ENCODE measurements at regions not wholly inside any gene's neighbourhood (a gene's known extent, or its start where the extent isn't known, plus 50 kb on each side); places are given as distances from the start of the nearest gene placed in this dataset.

GRCh38 chr2:149797030-149797429 is 209.5 kb upstream of the MMADHC start:
- no peaks in the 10 kb centered on the region for H3F3A ChIP-seq (replicated peaks; ENCODE audit: insufficient read depth)
- no peaks in the 10 kb centered on the region for H3K27me3 ChIP-seq (ENCODE audit: insufficient read depth)
- H3K4me1 ChIP-seq (ENCODE audit: control insufficient read depth in 1 of 2, insufficient read depth in 2 of 2, low read depth in 1 of 2, low read length in 1 of 2): peaks cover 0 to 6% of the 10 kb centered on the region in 2 experiments; a peak in 2 of 4 replicates
- no peaks in the 10 kb centered on the region for H4K20me1 ChIP-seq (ENCODE audit: insufficient read depth)
- DNase-seq: no peak
- no peaks in the 10 kb centered on the region for H3K9me2 ChIP-seq
- 56% methylated on average over 1 of the region's 1 CpG for WGBS (ENCODE audit: low lambda C conversion rate)
- no peak overlapping the region for H3K9ac ChIP-seq
- no peak overlapping the region for H3K4me2 ChIP-seq
- no peaks in the 10 kb centered on the region for H3K9me3 ChIP-seq
- H3K36me3 ChIP-seq (replicated peaks in 1 of 2; ENCODE audit: control insufficient read depth in 1 of 2, insufficient read depth in 2 of 2, low read length in 1 of 2): no peaks in the 10 kb centered on the region
- TF ChIP-seq MAX (IDR thresholded peaks at IDR 0.05; ENCODE audit: low read depth) (no peak), PBX3 (IDR thresholded peaks at IDR 0.05) (no peak), JUND (IDR thresholded peaks at IDR 0.05) (no peak), POLR2AphosphoS5 (IDR thresholded peaks at IDR 0.05; ENCODE audit: low read depth, low read length) (no peak), GABPA (IDR thresholded peaks at IDR 0.05; ENCODE audit: low read depth) (no peak)
- TF ChIP-seq, protein P1, sequence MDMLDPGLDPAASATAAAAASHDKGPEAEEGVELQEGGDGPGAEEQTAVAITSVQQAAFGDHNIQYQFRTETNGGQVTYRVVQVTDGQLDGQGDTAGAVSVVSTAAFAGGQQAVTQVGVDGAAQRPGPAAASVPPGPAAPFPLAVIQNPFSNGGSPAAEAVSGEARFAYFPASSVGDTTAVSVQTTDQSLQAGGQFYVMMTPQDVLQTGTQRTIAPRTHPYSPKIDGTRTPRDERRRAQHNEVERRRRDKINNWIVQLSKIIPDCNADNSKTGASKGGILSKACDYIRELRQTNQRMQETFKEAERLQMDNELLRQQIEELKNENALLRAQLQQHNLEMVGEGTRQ (IDR thresholded peaks at IDR 0.05; ENCODE audit: borderline replicate concordance, low read depth, low read length): no peak
- H3K27ac ChIP-seq (ENCODE audit: low read depth in 2 of 2, low read length in 1 of 2): no peak overlapping the region
- ChIA-PET CTCF (interaction anchor here (5.2 kb wide), 1 partner anchor 1442 kb away, joined by 36 read pairs; no protein-coding TSS in a partner anchor), POLR2A (no interaction called here)
- no peaks in the 10 kb centered on the region for H3K79me2 ChIP-seq (ENCODE audit: insufficient read depth)
- no peak overlapping the region for H3K4me3 ChIP-seq (ENCODE audit: low read depth in 2 of 2, low read length in 1 of 2)
- no peak overlapping the region for H2AFZ ChIP-seq (ENCODE audit: low read depth)

DNA sequence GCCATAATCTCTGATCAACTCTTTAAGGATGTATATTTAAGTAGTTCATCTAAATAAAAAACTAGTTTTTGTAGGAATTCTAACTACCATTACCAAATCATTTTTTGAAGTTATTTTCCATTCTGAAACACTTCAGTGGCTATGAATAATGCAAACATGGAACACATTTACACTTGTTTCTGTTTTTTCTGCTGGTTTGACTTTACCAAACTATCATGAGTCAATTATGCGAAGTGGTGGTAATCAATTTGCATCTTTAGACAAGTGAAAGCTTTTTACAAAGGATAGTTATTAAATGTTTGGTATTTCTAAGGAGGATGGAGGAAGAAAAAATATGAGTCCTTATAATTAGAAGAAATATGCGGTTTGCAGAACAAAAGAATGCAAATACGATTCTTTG is 202.0 kb upstream of the MMADHC start:
- Histone ChIP-seq H2AFZ (ENCODE audit: low read depth) (no peak overlapping the region), H3K9me3 (no peaks in the 10 kb centered on the region), H4K20me1 (ENCODE audit: insufficient read depth) (no peaks in the 10 kb centered on the region), H3K27ac (ENCODE audit: low read depth in 2 of 2, low read length in 1 of 2) (no peak overlapping the region), H3K27me3 (ENCODE audit: insufficient read depth) (no peaks in the 10 kb centered on the region), H3K4me1 (ENCODE audit: control insufficient read depth in 1 of 2, insufficient read depth in 2 of 2, low read depth in 1 of 2, low read length in 1 of 2) (no peaks in the 10 kb centered on the region), H3K79me2 (ENCODE audit: insufficient read depth) (no peaks in the 10 kb centered on the region), H3K9ac (no peak overlapping the region), H3F3A (replicated peaks; ENCODE audit: insufficient read depth) (no peaks in the 10 kb centered on the region), H3K9me2 (no peaks in the 10 kb centered on the region), H3K36me3 (replicated peaks in 1 of 2; ENCODE audit: control insufficient read depth in 1 of 2, insufficient read depth in 2 of 2, low read length in 1 of 2) (no peaks in the 10 kb centered on the region), H3K4me3 (ENCODE audit: low read depth in 2 of 2, low read length in 1 of 2) (no peak overlapping the region), H3K4me2 (no peak overlapping the region)
- DNase-seq: no peak
- CTCF ChIA-PET: no interaction called here
- TF ChIP-seq MEF2A (IDR thresholded peaks at IDR 0.05; ENCODE audit: borderline replicate concordance, low read depth): no peak
- WGBS (ENCODE audit: low lambda C conversion rate): 95% methylated on average over 3 of the region's 3 CpGs
- POLR2A ChIA-PET: no interaction called here

DNA sequence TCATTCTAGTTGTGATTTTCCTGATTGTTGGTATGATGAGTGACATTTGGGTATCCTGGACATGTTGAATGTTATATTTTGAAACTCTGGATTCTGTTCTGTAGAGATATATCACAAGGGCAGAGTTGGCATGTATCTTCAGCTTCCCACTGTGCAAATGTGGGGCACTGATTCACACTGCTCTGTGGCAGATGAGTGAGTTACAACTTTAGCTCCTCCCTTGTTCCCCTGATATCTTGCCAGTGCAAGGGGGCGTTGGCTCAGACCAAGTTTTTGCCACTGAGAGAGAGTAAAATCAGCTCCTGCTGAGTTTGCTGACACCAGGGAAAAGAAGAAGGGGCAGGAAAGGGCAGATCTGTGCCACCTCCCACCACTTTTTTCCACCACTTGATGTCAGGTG is 199.6 kb upstream of the MMADHC start:
- Histone ChIP-seq H3K9me3 (no peaks in the 10 kb centered on the region), H3F3A (replicated peaks; ENCODE audit: insufficient read depth) (no peaks in the 10 kb centered on the region), H3K4me2 (no peak overlapping the region), H4K20me1 (ENCODE audit: insufficient read depth) (no peaks in the 10 kb centered on the region), H3K27me3 (ENCODE audit: insufficient read depth) (no peaks in the 10 kb centered on the region), H3K9me2 (no peaks in the 10 kb centered on the region), H2AFZ (ENCODE audit: low read depth) (no peak overlapping the region), H3K4me1 (ENCODE audit: control insufficient read depth in 1 of 2, insufficient read depth in 2 of 2, low read depth in 1 of 2, low read length in 1 of 2) (no peaks in the 10 kb centered on the region), H3K9ac (no peak overlapping the region), H3K4me3 (ENCODE audit: low read depth in 2 of 2, low read length in 1 of 2) (no peak overlapping the region), H3K79me2 (ENCODE audit: insufficient read depth) (no peaks in the 10 kb centered on the region), H3K36me3 (replicated peaks in 1 of 2; ENCODE audit: control insufficient read depth in 1 of 2, insufficient read depth in 2 of 2, low read length in 1 of 2) (no peaks in the 10 kb centered on the region), H3K27ac (ENCODE audit: low read depth in 2 of 2, low read length in 1 of 2) (no peak overlapping the region)
- 83% methylated on average over 1 of the region's 1 CpG for WGBS (ENCODE audit: low lambda C conversion rate)
- CTCF ChIA-PET: no interaction called here
- no peak for DNase-seq
- POLR2A ChIA-PET: no interaction called here
- TF ChIP-seq JUND (IDR thresholded peaks at IDR 0.05) (no peak), RXRA (IDR thresholded peaks at IDR 0.05; ENCODE audit: borderline replicate concordance, low read depth) (no peak), MEF2A (IDR thresholded peaks at IDR 0.05; ENCODE audit: borderline replicate concordance, low read depth) (no peak), ELF1 (IDR thresholded peaks at IDR 0.05) (no peak), NRF1 (IDR thresholded peaks at IDR 0.05; ENCODE audit: low read depth, low read length) (no peak), PBX3 (IDR thresholded peaks at IDR 0.05) (no peak), CHD2 (IDR thresholded peaks at IDR 0.05; ENCODE audit: low read length, partially characterized antibody) (no peak), EZH2phosphoT487 (IDR thresholded peaks at IDR 0.05; ENCODE audit: borderline replicate concordance, low read depth) (no peak), GATA2 (CRISPR knock-in tag; IDR thresholded peaks at IDR 0.05) (no peak)
- TF ChIP-seq, protein P2, sequence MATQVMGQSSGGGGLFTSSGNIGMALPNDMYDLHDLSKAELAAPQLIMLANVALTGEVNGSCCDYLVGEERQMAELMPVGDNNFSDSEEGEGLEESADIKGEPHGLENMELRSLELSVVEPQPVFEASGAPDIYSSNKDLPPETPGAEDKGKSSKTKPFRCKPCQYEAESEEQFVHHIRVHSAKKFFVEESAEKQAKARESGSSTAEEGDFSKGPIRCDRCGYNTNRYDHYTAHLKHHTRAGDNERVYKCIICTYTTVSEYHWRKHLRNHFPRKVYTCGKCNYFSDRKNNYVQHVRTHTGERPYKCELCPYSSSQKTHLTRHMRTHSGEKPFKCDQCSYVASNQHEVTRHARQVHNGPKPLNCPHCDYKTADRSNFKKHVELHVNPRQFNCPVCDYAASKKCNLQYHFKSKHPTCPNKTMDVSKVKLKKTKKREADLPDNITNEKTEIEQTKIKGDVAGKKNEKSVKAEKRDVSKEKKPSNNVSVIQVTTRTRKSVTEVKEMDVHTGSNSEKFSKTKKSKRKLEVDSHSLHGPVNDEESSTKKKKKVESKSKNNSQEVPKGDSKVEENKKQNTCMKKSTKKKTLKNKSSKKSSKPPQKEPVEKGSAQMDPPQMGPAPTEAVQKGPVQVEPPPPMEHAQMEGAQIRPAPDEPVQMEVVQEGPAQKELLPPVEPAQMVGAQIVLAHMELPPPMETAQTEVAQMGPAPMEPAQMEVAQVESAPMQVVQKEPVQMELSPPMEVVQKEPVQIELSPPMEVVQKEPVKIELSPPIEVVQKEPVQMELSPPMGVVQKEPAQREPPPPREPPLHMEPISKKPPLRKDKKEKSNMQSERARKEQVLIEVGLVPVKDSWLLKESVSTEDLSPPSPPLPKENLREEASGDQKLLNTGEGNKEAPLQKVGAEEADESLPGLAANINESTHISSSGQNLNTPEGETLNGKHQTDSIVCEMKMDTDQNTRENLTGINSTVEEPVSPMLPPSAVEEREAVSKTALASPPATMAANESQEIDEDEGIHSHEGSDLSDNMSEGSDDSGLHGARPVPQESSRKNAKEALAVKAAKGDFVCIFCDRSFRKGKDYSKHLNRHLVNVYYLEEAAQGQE (IDR thresholded peaks at IDR 0.05; ENCODE audit: low read depth, low read length): no peak
- TF ChIP-seq, protein P1 (IDR thresholded peaks at IDR 0.05; ENCODE audit: borderline replicate concordance, low read depth, low read length): no peak
